ENCODE measurements at regions not wholly inside any gene's neighbourhood (a gene's known extent, or its start where the extent isn't known, plus 50 kb on each side); places are given as distances from the start of the nearest gene placed in this dataset.

GRCh38 chr5:44252545-44252944, 136.7 kb downstream of the FGF10 start:
- H4K20me1 ChIP-seq (ENCODE audit: insufficient read depth): no peaks in the 10 kb centered on the region
- H3K27ac ChIP-seq: no peak overlapping the region
- no peaks in the 10 kb centered on the region for H3K36me3 ChIP-seq (ENCODE audit: low read depth)
- no peak for DNase-seq
- no peaks in the 10 kb centered on the region for H3K4me1 ChIP-seq (ENCODE audit: insufficient read depth)
- H3K27me3 ChIP-seq (replicated peaks; ENCODE audit: insufficient read depth): no peaks in the 10 kb centered on the region
- in situ Hi-C loops (cut with MboI): no loop called here
- H3K9ac ChIP-seq: no peak overlapping the region
- H3K9me3 ChIP-seq (ENCODE audit: low read depth): no peaks in the 10 kb centered on the region
- H3K9me2 ChIP-seq (ENCODE audit: insufficient read depth): no peaks in the 10 kb centered on the region
- no peaks in the 10 kb centered on the region for H3K79me2 ChIP-seq (ENCODE audit: insufficient read depth)
- 41 to 43% methylated on average over 2 of the region's 2 CpGs for WGBS, 2 experiments (ENCODE audit: low coverage in 1 of 2, low lambda C conversion rate in 2 of 2, missing lambda C conversion rate in 2 of 2)
- TF ChIP-seq EZH2phosphoT487 (IDR thresholded peaks at IDR 0.05; ENCODE audit: insufficient read depth, low read depth) (no peak), EZH2 (IDR thresholded peaks at IDR 0.05; ENCODE audit: insufficient read depth, poor library complexity, severe bottlenecking) (no peak)
- H2AFZ ChIP-seq: no peak overlapping the region
- no peaks in the 10 kb centered on the region for H3F3A ChIP-seq (ENCODE audit: insufficient read depth)
- no peak overlapping the region for H3K4me3 ChIP-seq
- no peak overlapping the region for H3K4me2 ChIP-seq (ENCODE audit: unreplicated experiment)

- no peaks in the 10 kb centered on the region for H3K9me2 ChIP-seq (ENCODE audit: insufficient read depth)
- in situ Hi-C loops (cut with MboI): no loop called here
- no peak overlapping the region for H3K9ac ChIP-seq
- no peaks in the 10 kb centered on the region for H3F3A ChIP-seq (ENCODE audit: insufficient read depth)
- no peak overlapping the region for H3K4me3 ChIP-seq
- H3K4me2 ChIP-seq (ENCODE audit: unreplicated experiment): no peak overlapping the region
- no peaks in the 10 kb centered on the region for H3K36me3 ChIP-seq (ENCODE audit: low read depth)
- H4K20me1 ChIP-seq (ENCODE audit: insufficient read depth): no peaks in the 10 kb centered on the region
- no peaks in the 10 kb centered on the region for H3K4me1 ChIP-seq (ENCODE audit: insufficient read depth)
- WGBS, 2 experiments (ENCODE audit: low coverage in 1 of 2, low lambda C conversion rate in 2 of 2, missing lambda C conversion rate in 2 of 2): 8 to 10% methylated on average over 2 of the region's 2 CpGs
- TF ChIP-seq EZH2 (IDR thresholded peaks at IDR 0.05; ENCODE audit: insufficient read depth, poor library complexity, severe bottlenecking) (no peak), EZH2phosphoT487 (IDR thresholded peaks at IDR 0.05; ENCODE audit: insufficient read depth, low read depth) (no peak)
- no peaks in the 10 kb centered on the region for H3K79me2 ChIP-seq (ENCODE audit: insufficient read depth)
- H3K27me3 ChIP-seq (replicated peaks; ENCODE audit: insufficient read depth): no peaks in the 10 kb centered on the region
- H2AFZ ChIP-seq: no peak overlapping the region
- peak; percentile 37 for DNase-seq
- no peaks in the 10 kb centered on the region for H3K9me3 ChIP-seq (ENCODE audit: low read depth)
- H3K27ac ChIP-seq: no peak overlapping the region
These were observed 142.2 kb downstream of the FGF10 start for GRCh38 chr5:44246986-44247385.

GRCh38 chr5:44245935-44246334, 143.3 kb downstream of the FGF10 start:
- no peak overlapping the region for H3K27ac ChIP-seq
- TF ChIP-seq EZH2phosphoT487 (IDR thresholded peaks at IDR 0.05; ENCODE audit: insufficient read depth, low read depth): no peak
- no peak for TF ChIP-seq EZH2 (IDR thresholded peaks at IDR 0.05; ENCODE audit: insufficient read depth, poor library complexity, severe bottlenecking)
- no peaks in the 10 kb centered on the region for H4K20me1 ChIP-seq (ENCODE audit: insufficient read depth)
- no peak overlapping the region for H3K9ac ChIP-seq
- in situ Hi-C loops (cut with MboI): no loop called here
- WGBS, 2 experiments (ENCODE audit: low coverage in 1 of 2, low lambda C conversion rate in 2 of 2, missing lambda C conversion rate in 2 of 2): 31 to 36% methylated on average over 1 of the region's 1 CpG
- H3F3A ChIP-seq (ENCODE audit: insufficient read depth): no peaks in the 10 kb centered on the region
- H3K9me2 ChIP-seq (ENCODE audit: insufficient read depth): no peaks in the 10 kb centered on the region
- H3K4me1 ChIP-seq (ENCODE audit: insufficient read depth): no peaks in the 10 kb centered on the region
- no peak overlapping the region for H3K4me2 ChIP-seq (ENCODE audit: unreplicated experiment)
- H3K4me3 ChIP-seq: no peak overlapping the region
- no peaks in the 10 kb centered on the region for H3K27me3 ChIP-seq (replicated peaks; ENCODE audit: insufficient read depth)
- no peaks in the 10 kb centered on the region for H3K36me3 ChIP-seq (ENCODE audit: low read depth)
- no peaks in the 10 kb centered on the region for H3K9me3 ChIP-seq (ENCODE audit: low read depth)
- peak; percentile 8 for DNase-seq
- H2AFZ ChIP-seq: no peak overlapping the region
- no peaks in the 10 kb centered on the region for H3K79me2 ChIP-seq (ENCODE audit: insufficient read depth)

GRCh38 chr5:44242791-44243190, 146.4 kb downstream of the FGF10 start:
- no peaks in the 10 kb centered on the region for H3K9me3 ChIP-seq (ENCODE audit: low read depth)
- H3K4me1 ChIP-seq (ENCODE audit: insufficient read depth): no peaks in the 10 kb centered on the region
- TF ChIP-seq EZH2phosphoT487 (IDR thresholded peaks at IDR 0.05; ENCODE audit: insufficient read depth, low read depth) (no peak), EZH2 (IDR thresholded peaks at IDR 0.05; ENCODE audit: insufficient read depth, poor library complexity, severe bottlenecking) (no peak)
- no peaks in the 10 kb centered on the region for H3K27me3 ChIP-seq (replicated peaks; ENCODE audit: insufficient read depth)
- in situ Hi-C loops (cut with MboI): no loop called here
- H3K79me2 ChIP-seq (ENCODE audit: insufficient read depth): no peaks in the 10 kb centered on the region
- no peaks in the 10 kb centered on the region for H3K9me2 ChIP-seq (ENCODE audit: insufficient read depth)
- H3K9ac ChIP-seq: no peak overlapping the region
- H3F3A ChIP-seq (ENCODE audit: insufficient read depth): no peaks in the 10 kb centered on the region
- H2AFZ ChIP-seq: no peak overlapping the region
- H4K20me1 ChIP-seq (ENCODE audit: insufficient read depth): no peaks in the 10 kb centered on the region
- H3K4me3 ChIP-seq: no peak overlapping the region
- H3K4me2 ChIP-seq (ENCODE audit: unreplicated experiment): no peak overlapping the region
- no peak for DNase-seq
- WGBS, 2 experiments (ENCODE audit: low coverage in 1 of 2, low lambda C conversion rate in 2 of 2, missing lambda C conversion rate in 2 of 2): 74 to 76% methylated on average over 1 of the region's 1 CpG
- H3K36me3 ChIP-seq (ENCODE audit: low read depth): no peaks in the 10 kb centered on the region
- H3K27ac ChIP-seq: no peak overlapping the region

- Histone ChIP-seq H3K27me3 (replicated peaks; ENCODE audit: insufficient read depth) (no peaks in the 10 kb centered on the region), H3K79me2 (ENCODE audit: insufficient read depth) (no peaks in the 10 kb centered on the region), H3K9me2 (ENCODE audit: insufficient read depth) (no peaks in the 10 kb centered on the region), H3K4me3 (no peak overlapping the region), H4K20me1 (ENCODE audit: insufficient read depth) (no peaks in the 10 kb centered on the region), H2AFZ (no peak overlapping the region), H3K4me1 (ENCODE audit: insufficient read depth) (no peaks in the 10 kb centered on the region), H3F3A (ENCODE audit: insufficient read depth) (no peaks in the 10 kb centered on the region), H3K9ac (no peak overlapping the region), H3K9me3 (ENCODE audit: low read depth) (no peaks in the 10 kb centered on the region), H3K27ac (no peak overlapping the region), H3K4me2 (ENCODE audit: unreplicated experiment) (no peak overlapping the region), H3K36me3 (ENCODE audit: low read depth) (no peaks in the 10 kb centered on the region)
- TF ChIP-seq EZH2phosphoT487 (IDR thresholded peaks at IDR 0.05; ENCODE audit: insufficient read depth, low read depth): no peak
- no peak for TF ChIP-seq EZH2 (IDR thresholded peaks at IDR 0.05; ENCODE audit: insufficient read depth, poor library complexity, severe bottlenecking)
- no peak for DNase-seq
- in situ Hi-C loops (cut with MboI): no loop called here
- 58 to 61% methylated on average over 4 of the region's 4 CpGs for WGBS, 2 experiments (ENCODE audit: low coverage in 1 of 2, low lambda C conversion rate in 2 of 2, missing lambda C conversion rate in 2 of 2)
These were observed 153.2 kb downstream of the FGF10 start for GRCh38 chr5:44236040-44236439.
